T47D (cell line): ENCODE measurements at regions not wholly inside any gene's neighbourhood (a gene's known extent, or its start where the extent isn't known, plus 50 kb on each side); places are given as distances from the start of the nearest gene placed in this dataset.

Source experiments
- DNase-seq, 2 experiments: peaks; one replicate each; pipeline versions ENCODE4 v3.0.0 to v3.0.0-alpha.2; 2011 to 2012; ENCODE audit warnings: low read depth in 1 of 2, low spot score in 1 of 2
- JUND ChIP-seq: IDR thresholded peaks from 2 replicates; pipeline ENCODE4 v1.6.1; 2012; ENCODE audit warnings: low read depth
- in situ Hi-C: cut with HindIII; loops from 2 replicates; pipeline ENCODE4 v1.10.0; 2016; ENCODE audit warnings: low sequenced_read_pairs, low pct_unique_long_range_greater_than_20kb

GRCh38 chr13:76729691-76730090, 156.5 kb downstream of the KCTD12 start:
- in situ Hi-C loops, result no loop called here
- no peak for TF ChIP-seq JUND
- no peak for DNase-seq

DNA sequence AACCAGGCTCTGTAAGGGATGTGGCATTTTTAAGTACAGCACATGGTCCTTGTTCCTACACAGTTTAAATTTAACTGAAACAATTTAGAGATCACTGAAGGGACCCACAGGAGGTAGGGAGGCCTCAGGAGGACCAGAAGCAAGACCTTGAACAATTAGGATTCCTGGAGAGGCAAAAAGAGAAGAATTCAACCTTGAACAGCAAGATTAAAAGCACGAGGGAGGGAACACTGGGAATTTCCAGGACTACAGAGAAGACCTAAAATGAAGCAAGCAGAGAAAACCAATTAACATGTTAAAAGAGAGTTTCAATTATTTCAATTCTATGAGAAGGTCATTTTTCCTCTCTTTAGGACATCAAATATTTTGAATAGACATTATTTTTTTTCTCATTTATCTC, 160.3 kb downstream of the KCTD12 start:
- no peak for TF ChIP-seq JUND
- in situ Hi-C loops, result no loop called here
- no peak for DNase-seq

DNA sequence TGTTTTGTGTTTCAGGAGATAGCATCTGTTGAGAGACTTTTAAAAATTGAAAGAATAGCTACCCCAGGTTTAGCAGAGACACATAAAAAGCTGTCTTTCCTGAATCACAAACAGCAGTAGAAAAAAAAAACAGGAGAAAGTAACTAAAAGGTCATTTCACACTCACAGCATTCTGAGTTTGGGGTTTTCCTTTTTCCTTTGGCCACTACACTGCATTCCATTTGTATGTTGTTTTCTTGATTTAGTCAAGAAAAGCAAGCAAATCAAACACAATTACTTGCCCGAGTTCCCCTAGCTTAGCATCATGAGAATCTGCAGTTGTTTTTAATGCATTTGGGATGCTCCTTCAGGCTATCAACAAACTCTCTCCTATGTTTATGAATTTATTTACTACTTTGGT, 161.0 kb downstream of the KCTD12 start:
- no peak for TF ChIP-seq JUND
- DNase-seq, result no peak
- in situ Hi-C loops, result no loop called here

DNA sequence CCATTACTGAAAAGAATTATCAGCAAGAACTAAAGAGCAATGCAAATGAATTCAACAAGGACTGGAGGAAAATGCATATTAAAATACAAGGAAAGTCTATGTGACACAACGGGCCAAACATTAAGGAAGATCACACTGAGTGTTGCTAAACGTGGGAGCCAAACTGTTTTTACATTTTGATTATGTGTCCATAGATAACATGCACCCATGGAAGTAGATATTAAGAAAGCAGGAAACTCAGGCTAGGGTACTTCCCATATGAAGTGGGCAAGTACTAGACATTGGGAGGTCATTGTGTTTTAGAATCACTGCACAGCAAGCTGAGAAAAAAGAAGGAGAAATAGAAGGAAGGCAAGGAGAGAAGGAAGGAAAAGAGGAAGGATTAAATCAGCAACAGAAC, 161.8 kb downstream of the KCTD12 start:
- no peak for TF ChIP-seq JUND
- in situ Hi-C loops, result no loop called here
- DNase-seq, result no peak

GRCh38 chr13:76723551-76724232, 162.5 kb downstream of the KCTD12 start:
- no peak for TF ChIP-seq JUND
- DNase-seq, result no peak
- in situ Hi-C loops, result no loop called here

DNA sequence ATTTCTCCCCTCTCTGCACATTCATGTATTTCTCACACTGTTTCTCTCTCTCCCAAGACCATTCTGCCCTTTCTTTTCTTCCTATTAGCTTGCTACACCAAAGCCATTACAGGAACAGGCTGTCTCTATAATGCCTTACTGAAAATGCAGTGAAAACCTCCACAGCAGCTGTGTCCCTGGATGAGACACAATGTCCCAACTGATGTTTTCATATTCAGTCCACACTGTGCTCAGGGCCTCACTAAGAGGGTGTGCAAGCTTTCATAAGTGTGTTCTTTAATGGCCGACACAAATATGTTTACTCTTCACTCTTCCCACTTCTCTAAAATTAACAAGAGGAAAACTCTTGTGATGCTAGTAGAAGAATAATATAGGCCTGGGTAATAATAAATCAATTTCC, 163.4 kb downstream of the KCTD12 start:
- no peak for TF ChIP-seq JUND
- DNase-seq, result no peak
- in situ Hi-C loops, result no loop called here

- no peak for TF ChIP-seq JUND
- in situ Hi-C loops, result no loop called here
- no peak for DNase-seq
Observed at GRCh38 chr13:76720821-76721220, 165.4 kb downstream of the KCTD12 start.

GRCh38 chr13:76720416-76720815, 165.8 kb downstream of the KCTD12 start:
- DNase-seq, result no peak
- TF ChIP-seq JUND, result no peak
- in situ Hi-C loops, result no loop called here

DNA sequence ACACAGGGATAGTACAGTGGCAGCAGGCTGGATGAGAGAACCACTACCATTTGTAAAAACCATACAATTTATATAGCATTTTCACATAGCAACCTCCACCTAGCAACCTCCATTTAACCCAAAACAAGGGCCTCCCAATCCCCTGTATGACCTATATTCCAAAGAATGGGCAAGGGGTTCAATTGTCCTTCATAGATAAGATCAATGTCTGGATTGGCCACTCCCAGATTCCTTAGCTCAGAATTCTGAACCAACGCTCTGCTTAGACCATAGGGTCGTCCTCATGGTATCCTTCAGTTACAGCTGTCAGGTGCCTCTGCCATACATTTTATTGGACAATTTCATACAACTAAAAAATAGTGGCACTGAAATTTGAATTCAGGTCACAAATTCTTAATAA, 166.2 kb downstream of the KCTD12 start:
- in situ Hi-C loops, result no loop called here
- no peak for DNase-seq
- no peak for TF ChIP-seq JUND

GRCh38 chr13:76717092-76717491, 169.1 kb downstream of the KCTD12 start:
- in situ Hi-C loops, result no loop called here
- no peak for DNase-seq
- no peak for TF ChIP-seq JUND

- no peak for DNase-seq
- in situ Hi-C loops, result no loop called here
- TF ChIP-seq JUND, result no peak
Observed at GRCh38 chr13:76715621-76716020, 170.6 kb downstream of the KCTD12 start.

DNA sequence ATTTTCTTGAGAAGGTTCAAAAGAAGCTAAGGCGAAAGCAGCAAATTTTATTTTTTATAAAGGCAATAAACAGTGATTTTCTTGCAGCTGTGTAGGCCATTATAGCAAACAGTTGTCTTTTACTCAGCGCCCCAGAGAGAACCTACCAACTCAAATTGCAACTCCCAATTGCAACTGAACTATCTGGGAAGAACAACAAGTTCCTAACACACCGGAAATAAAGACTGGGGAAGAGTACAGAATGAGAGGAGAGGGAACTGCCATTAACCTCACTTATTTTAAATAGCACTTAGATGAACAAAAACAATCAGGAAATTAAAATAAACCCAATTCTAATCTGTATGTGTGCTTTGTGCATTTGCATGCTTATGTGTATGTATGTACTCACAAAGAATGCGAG, 171.1 kb downstream of the KCTD12 start:
- DNase-seq, result no peak
- no peak for TF ChIP-seq JUND
- in situ Hi-C loops, result no loop called here

DNA sequence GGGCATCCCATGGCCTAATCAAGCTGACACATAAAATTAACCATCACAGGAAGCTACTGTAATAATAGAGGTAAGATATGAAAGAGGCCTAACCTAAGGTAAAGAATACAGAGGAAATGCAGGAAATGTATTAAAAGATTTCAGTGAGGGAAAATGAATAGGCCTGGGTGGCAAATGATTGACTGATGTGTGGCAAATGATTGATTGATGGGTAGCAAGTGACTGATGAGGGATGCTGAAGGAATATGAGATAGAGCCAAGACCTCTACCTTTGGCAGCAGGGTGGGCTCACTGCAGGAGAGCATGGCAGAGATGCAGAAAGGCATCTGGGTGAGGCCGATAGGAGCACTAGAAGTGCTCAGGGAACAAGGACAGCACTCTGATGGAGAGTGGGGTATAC, 172.9 kb downstream of the KCTD12 start:
- no peak for TF ChIP-seq JUND
- in situ Hi-C loops, result no loop called here
- no peak for DNase-seq

DNA sequence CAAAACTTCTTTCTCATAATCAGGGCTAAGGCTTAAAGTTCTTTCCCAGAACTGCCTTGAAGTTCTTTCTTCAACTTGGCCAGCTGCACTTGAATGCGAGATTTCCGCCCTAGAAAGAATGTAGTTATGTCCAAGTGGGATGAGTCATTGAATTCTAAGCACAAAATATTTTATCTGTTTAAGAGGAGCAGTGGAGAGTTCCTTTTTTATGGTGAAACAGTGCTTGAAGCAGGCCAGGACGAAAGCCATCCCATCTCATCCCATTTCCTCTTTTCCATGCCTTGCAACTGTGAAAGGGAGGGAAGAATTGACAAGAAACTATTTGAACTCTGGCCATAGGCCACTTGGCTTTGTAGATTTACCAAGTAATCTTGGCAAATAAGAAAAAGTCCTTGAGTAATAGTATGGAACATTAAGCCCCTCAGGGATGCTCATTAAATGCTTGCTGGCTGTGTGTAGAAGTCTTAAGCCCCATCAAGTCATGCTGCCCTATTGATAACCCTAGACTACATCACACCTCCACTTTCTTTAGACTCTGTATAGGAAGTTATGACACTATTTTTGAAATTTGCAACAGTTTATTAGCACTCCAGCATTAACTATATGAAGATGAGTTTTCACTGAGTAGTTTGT, 174.5 kb downstream of the KCTD12 start:
- no peak for TF ChIP-seq JUND
- in situ Hi-C loops, result no loop called here
- no peak for DNase-seq
